Naive thymus-derived CD4-positive, alpha-beta T cell (primary cell): ENCODE measurements at regions not wholly inside any gene's neighbourhood (a gene's known extent, or its start where the extent isn't known, plus 50 kb on each side); places are given as distances from the start of the nearest gene placed in this dataset.

Experiments
- ATAC-seq: fragments of 150-1000 bp; cut with Tn5 transposase; 2 replicates; pipeline ENCODE4 v1.10.0; 2021; ENCODE audit warnings: mild to moderate bottlenecking, moderate library complexity
- CTCF ChIA-PET: fragments of 350-600 bp; sonication (Branson Sonifier 250); formaldehyde crosslinking; loops from one replicate; lab custom pipeline; 2021; ENCODE audit warnings: antibody characterized with exemption; lab: Charles Lee
- POLR2A ChIA-PET: fragments of 350-600 bp; sonication (Branson Sonifier 250); formaldehyde crosslinking; loops from one replicate; lab custom pipeline; 2021; ENCODE audit warnings: antibody characterized with exemption, inconsistent platforms; lab: Charles Lee
- DNase-seq, 9 donors: peaks; one replicate each; pipeline versions ENCODE4 v3.0.0 to v3.0.0-alpha.2; 2020 to 2022; ENCODE audit warnings: mixed read lengths in 1 of 9
- H3K27ac ChIP-seq: one replicate; pipeline ENCODE4 v1.7.0; 2013; ENCODE audit warnings: mild to moderate bottlenecking, low read depth, low read length, moderate library complexity
- H3K27me3 ChIP-seq, 2 donors: one replicate each; pipeline ENCODE4 v1.7.0; 2013; ENCODE audit warnings: low read length in 2 of 2, mild to moderate bottlenecking in 2 of 2, moderate library complexity in 2 of 2; ENCODE audit not compliant: control insufficient read depth in 2 of 2, insufficient read depth in 2 of 2
- H3K36me3 ChIP-seq, 3 experiments: 1 replicate in 2 of 3; 2 replicates in 1 of 3; pipeline ENCODE4 v1.7.0; 2013; ENCODE audit warnings: low read length in 3 of 3, mild to moderate bottlenecking in 3 of 3, moderate library complexity in 1 of 3; ENCODE audit not compliant: insufficient read depth in 3 of 3, control insufficient read depth in 2 of 3
- H3K4me1 ChIP-seq, 2 donors: one replicate each; pipeline ENCODE4 v1.7.0; 2013; ENCODE audit warnings: low read length in 2 of 2, mild to moderate bottlenecking in 2 of 2, moderate library complexity in 1 of 2; ENCODE audit not compliant: control insufficient read depth in 2 of 2, insufficient read depth in 2 of 2
- H3K4me3 ChIP-seq: 2 replicates; pipeline ENCODE4 v1.7.0; 2013; ENCODE audit warnings: mild to moderate bottlenecking, low read length
- H3K9me3 ChIP-seq, 3 experiments: 1 replicate in 2 of 3; 2 replicates in 1 of 3; pipeline ENCODE4 v1.7.0; 2013; ENCODE audit warnings: low read length in 3 of 3; ENCODE audit not compliant: control insufficient read depth in 2 of 3
- H3K27ac Mint-ChIP-seq, 9 donors: one replicate each; pipeline ENCODE4 v1.8.0; 2020 to 2022; ENCODE audit warnings: mixed read lengths in 9 of 9, mild to moderate bottlenecking in 8 of 9, moderate library complexity in 5 of 9, inconsistent platforms in 2 of 9
- H3K27me3 Mint-ChIP-seq, 5 donors: one replicate each; pipeline ENCODE4 v1.8.0; 2021 to 2022; ENCODE audit warnings: mixed read lengths in 5 of 5, mild to moderate bottlenecking in 1 of 5
- H3K36me3 Mint-ChIP-seq, 5 donors: one replicate each; pipeline ENCODE4 v1.8.0; 2020 to 2022; ENCODE audit warnings: mixed read lengths in 5 of 5, mild to moderate bottlenecking in 3 of 5, inconsistent platforms in 1 of 5
- H3K4me1 Mint-ChIP-seq, 7 donors: one replicate each; pipeline ENCODE4 v1.8.0; 2020 to 2022; ENCODE audit warnings: mixed read lengths in 7 of 7, mild to moderate bottlenecking in 3 of 7, inconsistent platforms in 1 of 7
- H3K4me3 Mint-ChIP-seq, 10 donors: one replicate each; pipeline ENCODE4 v1.8.0; 2020 to 2022; ENCODE audit warnings: mild to moderate bottlenecking in 10 of 10, mixed read lengths in 10 of 10, moderate library complexity in 6 of 10, inconsistent platforms in 2 of 10
- H3K9me3 Mint-ChIP-seq, 11 donors: one replicate each; pipeline ENCODE4 v1.8.0; 2020 to 2022; ENCODE audit warnings: mixed read lengths in 11 of 11, mild to moderate bottlenecking in 4 of 11, inconsistent platforms in 1 of 11, moderate library complexity in 1 of 11
- intact Hi-C, 2 donors: fragments of 100-400 bp; cut with micrococcal nuclease; formaldehyde crosslinking; loops; one replicate each; pipeline ENCODE4 v1.15.1; 2023

- peaks cover 6 to 59% (median 15%) of the 10 kb centered on the region in 11 donors for H3K9me3 Mint-ChIP-seq
- no peaks in the 10 kb centered on the region for H3K4me1 Mint-ChIP-seq
Observed at GRCh38 chr2:145958611-145959010, 1438.7 kb upstream of the ZEB2 start.

GRCh38 chr2:145957929-145958328, 1438.0 kb upstream of the ZEB2 start:
- CTCF ChIA-PET: no interaction called here
- POLR2A ChIA-PET: no interaction called here
- Histone ChIP-seq H3K4me1 (no peaks in the 10 kb centered on the region), H3K4me3 (no peak overlapping the region), H3K27ac (no peak overlapping the region), H3K27me3 (no peaks in the 10 kb centered on the region), H3K9me3 (no peaks in the 10 kb centered on the region), H3K36me3 (no peaks in the 10 kb centered on the region)
- intact Hi-C loops: no loop called here
- no peaks in the 10 kb centered on the region for H3K27me3 Mint-ChIP-seq
- no peak for DNase-seq
- no peak for ATAC-seq
- H3K27ac Mint-ChIP-seq: no peak overlapping the region
- H3K9me3 Mint-ChIP-seq: peaks cover 7 to 64% (median 15%) of the 10 kb centered on the region in 11 donors
- H3K36me3 Mint-ChIP-seq: peaks cover 0 to 6% (median 0%) of the 10 kb centered on the region in 5 donors
- H3K4me1 Mint-ChIP-seq: no peaks in the 10 kb centered on the region
- H3K4me3 Mint-ChIP-seq: no peak overlapping the region

More at GRCh38 chr2:145958611-145959010, 1438.7 kb upstream of the ZEB2 start:
- Histone ChIP-seq H3K4me3 (no peak overlapping the region), H3K9me3 (no peaks in the 10 kb centered on the region), H3K27me3 (no peaks in the 10 kb centered on the region), H3K36me3 (no peaks in the 10 kb centered on the region), H3K4me1 (no peaks in the 10 kb centered on the region), H3K27ac (no peak overlapping the region)
- no peaks in the 10 kb centered on the region for H3K27me3 Mint-ChIP-seq
- no peak overlapping the region for H3K27ac Mint-ChIP-seq
- ATAC-seq (no peak), DNase-seq (no peak)
- ChIA-PET CTCF (interaction anchor here (0.6 kb wide), 1 partner anchor 302 kb away, joined by 3 read pairs; no protein-coding TSS in a partner anchor), POLR2A (no interaction called here)
- H3K4me3 Mint-ChIP-seq: no peak overlapping the region
- intact Hi-C loops: no loop called here
- peaks cover 0 to 6% (median 0%) of the 10 kb centered on the region in 5 donors for H3K36me3 Mint-ChIP-seq

GRCh38 chr2:145939949-145940348, 1420.0 kb upstream of the ZEB2 start:
- peaks cover 1 to 17% (median 3%) of the 10 kb centered on the region in 11 donors for H3K9me3 Mint-ChIP-seq
- POLR2A ChIA-PET: no interaction called here
- H3K4me1 ChIP-seq: no peaks in the 10 kb centered on the region
- CTCF ChIA-PET: no interaction called here
- H3K27ac ChIP-seq: no peak overlapping the region
- intact Hi-C loops: no loop called here
- H3K4me3 Mint-ChIP-seq: no peak overlapping the region
- H3K36me3 ChIP-seq: no peaks in the 10 kb centered on the region
- no peaks in the 10 kb centered on the region for H3K27me3 Mint-ChIP-seq
- ATAC-seq (no peak), DNase-seq (no peak)
- no peaks in the 10 kb centered on the region for H3K4me1 Mint-ChIP-seq
- no peaks in the 10 kb centered on the region for H3K27me3 ChIP-seq
- H3K36me3 Mint-ChIP-seq: no peaks in the 10 kb centered on the region
- H3K4me3 ChIP-seq: no peak overlapping the region
- no peaks in the 10 kb centered on the region for H3K9me3 ChIP-seq
- peak overlapping the region in 1 of 9 donors; percentile 6 for H3K27ac Mint-ChIP-seq

- Mint-ChIP-seq H3K27me3 (no peaks in the 10 kb centered on the region), H3K4me1 (no peaks in the 10 kb centered on the region), H3K36me3 (no peaks in the 10 kb centered on the region), H3K9me3 (peaks cover 0 to 5% (median 1%) of the 10 kb centered on the region in 11 donors), H3K27ac (no peak overlapping the region), H3K4me3 (no peak overlapping the region)
- no peak overlapping the region for H3K4me3 ChIP-seq
- no peaks in the 10 kb centered on the region for H3K36me3 ChIP-seq
- CTCF ChIA-PET: no interaction called here
- H3K4me1 ChIP-seq: no peaks in the 10 kb centered on the region
- intact Hi-C loops: no loop called here
- POLR2A ChIA-PET: no interaction called here
- ATAC-seq (no peak), DNase-seq (no peak)
- H3K27me3 ChIP-seq: no peaks in the 10 kb centered on the region
- no peaks in the 10 kb centered on the region for H3K9me3 ChIP-seq
- H3K27ac ChIP-seq: no peak overlapping the region
Observed at GRCh38 chr2:145935016-145935415, 1415.1 kb upstream of the ZEB2 start.

- ChIA-PET POLR2A (no interaction called here), CTCF (no interaction called here)
- Histone ChIP-seq H3K4me3 (no peak overlapping the region), H3K9me3 (no peaks in the 10 kb centered on the region), H3K27me3 (no peaks in the 10 kb centered on the region), H3K36me3 (no peaks in the 10 kb centered on the region), H3K27ac (no peak overlapping the region), H3K4me1 (no peaks in the 10 kb centered on the region)
- Mint-ChIP-seq H3K9me3 (peaks cover 0 to 6% (median 0%) of the 10 kb centered on the region in 11 donors), H3K4me1 (no peaks in the 10 kb centered on the region), H3K27me3 (no peaks in the 10 kb centered on the region), H3K36me3 (no peaks in the 10 kb centered on the region), H3K27ac (no peak overlapping the region), H3K4me3 (no peak overlapping the region)
- intact Hi-C loops: no loop called here
- ATAC-seq (no peak), DNase-seq (no peak)
Observed at GRCh38 chr2:145931781-145932395, 1412.0 kb upstream of the ZEB2 start.

- no peaks in the 10 kb centered on the region for H3K4me1 ChIP-seq
- no peak for ATAC-seq
Observed at GRCh38 chr2:145930318-145930717, 1410.4 kb upstream of the ZEB2 start.

More at GRCh38 chr2:145930318-145930717, 1410.4 kb upstream of the ZEB2 start:
- peaks cover 0 to 6% (median 0%) of the 10 kb centered on the region in 11 donors for H3K9me3 Mint-ChIP-seq
- no peak overlapping the region for H3K4me3 Mint-ChIP-seq
- CTCF ChIA-PET: no interaction called here
- intact Hi-C loops: no loop called here
- H3K27me3 ChIP-seq: no peaks in the 10 kb centered on the region
- no peak overlapping the region for H3K27ac ChIP-seq
- no peak overlapping the region for H3K4me3 ChIP-seq
- no peaks in the 10 kb centered on the region for H3K27me3 Mint-ChIP-seq
- POLR2A ChIA-PET: no interaction called here
- DNase-seq: no peak
- no peak overlapping the region for H3K27ac Mint-ChIP-seq
- H3K36me3 ChIP-seq: no peaks in the 10 kb centered on the region
- H3K9me3 ChIP-seq: no peaks in the 10 kb centered on the region
- H3K4me1 Mint-ChIP-seq: no peaks in the 10 kb centered on the region
- H3K36me3 Mint-ChIP-seq: no peaks in the 10 kb centered on the region
